ENCODE measurements at regions not wholly inside any gene's neighbourhood (a gene's known extent, or its start where the extent isn't known, plus 50 kb on each side); places are given as distances from the start of the nearest gene placed in this dataset.
"Not testable (repeated sequence)": the region's sequence is repeated elsewhere in the genome, so short reads cannot be mapped to it uniquely, and the experiment has no call there.

DNA sequence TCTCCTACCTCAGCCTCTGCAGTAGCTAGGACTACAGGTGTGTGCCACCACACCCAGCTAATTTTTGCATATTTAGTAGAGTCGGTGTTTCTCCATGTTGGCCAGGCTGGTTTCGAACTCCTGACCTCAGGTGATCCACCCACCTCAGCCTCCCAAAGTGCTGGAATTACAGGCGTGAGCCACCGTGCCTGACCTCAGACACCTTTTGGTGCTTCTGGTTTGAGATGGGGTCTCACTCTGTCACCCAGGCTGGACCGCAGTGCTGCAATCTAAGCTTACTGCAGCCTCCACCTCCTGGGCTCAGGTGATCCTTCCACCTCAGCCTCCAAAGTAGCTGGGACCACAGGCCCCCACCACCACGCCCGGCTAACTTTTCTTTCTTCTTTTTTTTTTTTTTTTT, 144.6 kb downstream of the OR4M2 start:
- H3K4me1 Mint-ChIP-seq, result peaks cover 22% of the 10 kb centered on the region
- H3K9me3 ChIP-seq (ENCODE audit: control insufficient read depth, low read length, poor library complexity, severe bottlenecking); DNase-seq; H3K36me3 Mint-ChIP-seq (ENCODE audit: low read depth); H3K4me3 Mint-ChIP-seq; ATAC-seq; H3K27ac Mint-ChIP-seq: not testable (repeated sequence)
- peaks cover 16% of the 10 kb centered on the region for H3K27me3 Mint-ChIP-seq

DNA sequence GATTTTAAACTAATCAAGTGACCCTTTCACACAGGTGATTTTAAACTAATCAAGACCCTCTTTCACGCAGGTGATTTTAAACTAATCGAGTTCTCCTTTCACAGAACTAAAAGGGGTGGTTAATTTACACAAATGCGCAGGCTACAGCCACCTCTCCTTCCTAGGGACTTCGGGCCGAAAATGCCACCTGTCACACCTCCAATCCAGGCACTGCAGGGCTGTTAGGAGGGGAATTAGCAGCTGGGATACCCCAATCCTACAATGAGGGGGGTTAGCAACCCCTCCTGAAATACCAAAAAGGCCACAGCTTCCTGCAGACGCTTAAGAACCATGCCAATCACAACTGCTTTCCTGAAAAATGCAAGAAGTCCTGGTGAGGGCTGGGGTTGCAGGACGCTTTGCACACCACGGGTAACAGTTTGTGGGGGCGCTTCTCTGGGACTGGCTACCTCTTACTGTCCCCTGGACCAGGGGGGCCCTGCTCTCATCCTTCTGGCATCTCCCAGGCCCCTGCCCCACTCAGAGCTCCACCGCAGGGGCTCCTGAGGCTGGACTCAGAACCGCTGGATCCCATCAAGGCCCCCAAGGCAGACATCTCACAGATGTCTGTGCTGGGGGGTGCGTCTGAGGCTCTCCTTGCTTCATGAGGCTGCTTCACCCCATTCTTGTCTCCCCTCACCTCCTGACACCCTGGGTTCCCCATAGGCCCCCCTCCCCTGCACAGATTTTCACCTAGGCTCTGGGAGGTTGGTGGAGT, 145.9 kb downstream of the OR4M2 start:
- H3K4me3 Mint-ChIP-seq, result no peak overlapping the region
- ATAC-seq, result no peak
- H3K9me3 ChIP-seq (ENCODE audit: control insufficient read depth, low read length, poor library complexity, severe bottlenecking), result no peaks in the 10 kb centered on the region
- DNase-seq, result no peak
- H3K36me3 Mint-ChIP-seq (ENCODE audit: low read depth), result peaks cover 2% of the 10 kb centered on the region
- no peak overlapping the region for H3K27ac Mint-ChIP-seq
- peaks cover 16% of the 10 kb centered on the region for H3K27me3 Mint-ChIP-seq
- peaks cover 19% of the 10 kb centered on the region for H3K4me1 Mint-ChIP-seq

DNA sequence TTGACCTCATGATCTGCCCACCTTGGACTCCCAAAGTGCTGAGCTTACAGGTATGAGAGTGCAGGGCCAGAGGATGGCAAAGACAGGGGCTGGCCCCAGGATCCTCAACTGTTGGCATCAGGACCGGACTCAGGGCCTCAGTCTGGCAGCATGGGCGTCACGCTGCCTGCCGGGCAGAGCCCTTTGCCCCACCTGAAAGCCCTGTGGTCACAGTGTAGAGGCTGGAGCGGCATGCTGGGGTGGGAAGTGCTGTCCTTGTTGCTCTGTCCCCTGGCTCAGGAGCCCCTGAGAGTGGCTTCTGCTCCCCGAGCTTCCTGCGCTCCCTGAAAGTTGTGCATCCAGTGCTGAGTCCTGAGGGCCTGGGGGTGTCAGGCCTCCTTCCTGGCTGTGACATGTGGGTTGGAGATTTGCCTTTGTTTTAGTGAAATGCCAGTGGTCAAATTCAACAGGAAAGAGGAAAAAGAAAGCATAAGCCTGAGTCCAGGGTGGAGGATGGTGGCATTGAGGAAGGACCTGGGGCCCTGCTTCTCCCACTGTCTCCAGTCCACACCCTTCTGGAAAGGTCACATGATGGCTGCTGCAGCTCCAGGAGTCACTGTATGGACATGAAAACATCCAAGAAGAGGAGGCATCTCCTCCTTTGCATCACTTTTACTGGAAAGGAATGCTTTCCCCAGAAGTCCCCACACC, 147.2 kb downstream of the OR4M2 start:
- no peak for DNase-seq
- Mint-ChIP-seq H3K27me3 (peaks cover 16% of the 10 kb centered on the region), H3K27ac (no peak overlapping the region), H3K4me1 (peaks cover 13% of the 10 kb centered on the region), H3K36me3 (ENCODE audit: low read depth) (peaks cover 2% of the 10 kb centered on the region), H3K4me3 (no peak overlapping the region)
- no peaks in the 10 kb centered on the region for H3K9me3 ChIP-seq (ENCODE audit: control insufficient read depth, low read length, poor library complexity, severe bottlenecking)
- no peak for ATAC-seq

DNA sequence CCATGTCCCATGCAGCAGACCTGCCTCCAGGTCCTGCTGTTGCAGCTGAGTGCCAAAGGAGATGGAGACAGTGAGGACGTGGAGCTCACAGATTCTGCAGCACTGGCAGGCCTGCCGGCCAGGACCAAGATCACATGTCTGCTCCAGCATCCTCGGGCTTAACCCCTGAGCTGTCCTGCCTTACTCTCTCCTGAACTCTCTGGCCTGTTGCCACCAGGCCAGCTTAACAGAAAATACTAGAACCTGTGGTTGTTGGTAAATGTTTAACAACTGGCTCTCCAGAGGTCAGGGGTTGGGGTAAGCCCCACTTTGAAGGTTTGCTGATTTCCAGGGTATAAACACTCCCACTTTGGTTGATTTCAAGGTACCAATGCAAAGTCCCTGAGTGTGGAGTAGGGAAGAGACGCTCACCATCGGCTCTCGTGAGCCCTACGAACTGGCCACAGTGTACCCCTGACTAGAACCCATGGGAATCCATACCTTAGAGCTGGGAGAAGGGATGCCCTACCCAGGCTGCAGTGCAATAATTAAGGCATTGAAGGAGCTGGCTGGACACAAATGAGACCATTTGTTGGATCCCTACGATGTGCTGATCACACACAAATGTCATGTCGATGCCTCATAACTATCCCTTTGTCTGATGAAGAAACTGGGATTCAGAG, 147.9 kb downstream of the OR4M2 start:
- H3K27ac Mint-ChIP-seq, result no peak overlapping the region
- peaks cover 9% of the 10 kb centered on the region for H3K4me1 Mint-ChIP-seq
- peaks cover 2% of the 10 kb centered on the region for H3K36me3 Mint-ChIP-seq (ENCODE audit: low read depth)
- no peaks in the 10 kb centered on the region for H3K9me3 ChIP-seq (ENCODE audit: control insufficient read depth, low read length, poor library complexity, severe bottlenecking)
- peaks cover 16% of the 10 kb centered on the region for H3K27me3 Mint-ChIP-seq
- ATAC-seq (no peak), DNase-seq (no peak)
- no peak overlapping the region for H3K4me3 Mint-ChIP-seq

DNA sequence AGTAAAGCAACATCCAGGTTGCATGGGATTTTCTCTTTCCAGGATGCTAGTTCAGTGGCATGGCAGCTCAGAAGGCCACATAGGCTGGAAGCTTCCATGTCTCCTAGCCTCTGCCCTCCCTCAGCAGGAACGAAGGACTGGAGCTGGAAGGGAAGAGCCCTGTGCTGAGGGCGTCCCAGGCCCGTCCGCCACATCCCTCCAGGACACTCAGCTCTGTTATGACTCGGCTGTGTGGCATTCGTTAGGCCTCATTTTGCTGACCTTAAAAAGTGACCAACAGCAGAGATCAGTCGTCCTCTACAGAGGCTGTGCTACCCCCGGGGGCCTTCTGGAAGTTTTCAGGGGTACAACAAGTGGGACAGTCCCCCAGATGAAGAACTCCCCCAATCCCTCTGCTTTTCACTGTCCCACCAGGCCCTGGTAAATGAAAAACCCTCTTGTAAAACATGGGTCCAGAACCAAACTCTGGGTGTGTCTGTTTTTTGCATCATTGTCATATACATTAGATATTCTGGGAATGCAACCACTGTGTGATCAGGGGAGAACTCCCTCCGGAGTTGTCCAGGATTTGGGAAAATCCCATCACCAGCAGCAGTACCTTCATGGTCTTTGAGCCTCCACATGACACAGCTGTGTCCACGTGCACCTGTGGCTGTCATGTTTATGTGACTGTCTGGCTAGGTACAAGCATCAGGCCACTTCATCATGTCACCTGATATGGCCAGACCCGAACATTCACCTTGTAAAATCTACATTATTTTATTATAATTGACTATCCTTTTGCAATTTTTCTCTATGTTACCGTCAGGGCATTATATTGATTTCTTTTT, 149.9 kb downstream of the OR4M2 start:
- H3K4me3 Mint-ChIP-seq, result no peak overlapping the region
- peaks cover 2% of the 10 kb centered on the region for H3K36me3 Mint-ChIP-seq (ENCODE audit: low read depth)
- no peaks in the 10 kb centered on the region for H3K9me3 ChIP-seq (ENCODE audit: control insufficient read depth, low read length, poor library complexity, severe bottlenecking)
- no peak for ATAC-seq
- no peak overlapping the region for H3K27ac Mint-ChIP-seq
- H3K27me3 Mint-ChIP-seq, result peaks cover 11% of the 10 kb centered on the region
- H3K4me1 Mint-ChIP-seq, result peaks cover 2% of the 10 kb centered on the region
- DNase-seq, result no peak

DNA sequence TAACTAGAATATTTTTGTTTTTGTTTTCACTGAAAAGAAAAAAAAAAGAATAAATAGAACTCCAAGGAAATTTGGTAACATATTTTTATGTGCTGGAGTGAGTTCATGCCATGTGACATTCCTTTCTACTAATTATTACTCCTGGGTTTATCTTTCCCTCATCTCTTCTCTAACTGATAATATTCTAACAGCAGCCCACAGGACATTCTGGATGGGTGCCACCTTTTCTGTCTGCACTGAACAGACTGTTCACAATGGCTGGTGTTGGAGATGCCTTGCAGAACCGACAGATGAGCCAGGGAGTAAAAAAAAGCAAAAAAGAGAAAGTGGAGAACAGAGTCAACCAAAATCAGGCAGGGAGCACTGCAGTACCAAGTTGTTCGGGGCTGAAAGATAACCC, 151.3 kb downstream of the OR4M2 start:
- peaks cover 4% of the 10 kb centered on the region for H3K4me1 Mint-ChIP-seq
- peaks cover 2% of the 10 kb centered on the region for H3K36me3 Mint-ChIP-seq (ENCODE audit: low read depth)
- H3K27ac Mint-ChIP-seq, result no peak overlapping the region
- H3K9me3 ChIP-seq (ENCODE audit: control insufficient read depth, low read length, poor library complexity, severe bottlenecking), result no peaks in the 10 kb centered on the region
- no peak overlapping the region for H3K4me3 Mint-ChIP-seq
- ATAC-seq (no peak), DNase-seq (no peak)
- H3K27me3 Mint-ChIP-seq, result peaks cover 10% of the 10 kb centered on the region

DNA sequence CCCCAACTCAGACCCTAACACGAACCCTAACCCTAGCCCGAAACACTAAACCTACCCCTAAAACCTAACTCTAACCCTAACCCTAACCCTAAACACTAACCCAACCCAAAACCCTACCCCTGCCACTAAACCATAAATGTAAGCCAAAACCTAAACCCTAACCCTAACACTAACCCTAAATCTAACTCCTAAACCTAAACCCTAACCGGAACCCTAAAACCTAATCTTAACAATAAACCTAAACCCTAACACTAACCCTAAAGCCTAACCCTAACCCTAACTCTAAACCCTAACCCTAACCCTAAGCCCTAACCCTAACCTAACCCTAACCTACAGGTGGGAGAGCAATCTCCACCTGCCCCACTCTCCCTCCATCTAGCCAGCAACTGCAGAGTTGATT, 152.3 kb downstream of the OR4M2 start:
- DNase-seq (no peak), ATAC-seq (no peak)
- no peak overlapping the region for H3K27ac Mint-ChIP-seq
- H3K36me3 Mint-ChIP-seq (ENCODE audit: low read depth), result peaks cover 2% of the 10 kb centered on the region
- peaks cover 4% of the 10 kb centered on the region for H3K4me1 Mint-ChIP-seq
- H3K9me3 ChIP-seq (ENCODE audit: control insufficient read depth, low read length, poor library complexity, severe bottlenecking), result no peaks in the 10 kb centered on the region
- H3K4me3 Mint-ChIP-seq, result no peak overlapping the region
- H3K27me3 Mint-ChIP-seq, result peaks cover 11% of the 10 kb centered on the region

DNA sequence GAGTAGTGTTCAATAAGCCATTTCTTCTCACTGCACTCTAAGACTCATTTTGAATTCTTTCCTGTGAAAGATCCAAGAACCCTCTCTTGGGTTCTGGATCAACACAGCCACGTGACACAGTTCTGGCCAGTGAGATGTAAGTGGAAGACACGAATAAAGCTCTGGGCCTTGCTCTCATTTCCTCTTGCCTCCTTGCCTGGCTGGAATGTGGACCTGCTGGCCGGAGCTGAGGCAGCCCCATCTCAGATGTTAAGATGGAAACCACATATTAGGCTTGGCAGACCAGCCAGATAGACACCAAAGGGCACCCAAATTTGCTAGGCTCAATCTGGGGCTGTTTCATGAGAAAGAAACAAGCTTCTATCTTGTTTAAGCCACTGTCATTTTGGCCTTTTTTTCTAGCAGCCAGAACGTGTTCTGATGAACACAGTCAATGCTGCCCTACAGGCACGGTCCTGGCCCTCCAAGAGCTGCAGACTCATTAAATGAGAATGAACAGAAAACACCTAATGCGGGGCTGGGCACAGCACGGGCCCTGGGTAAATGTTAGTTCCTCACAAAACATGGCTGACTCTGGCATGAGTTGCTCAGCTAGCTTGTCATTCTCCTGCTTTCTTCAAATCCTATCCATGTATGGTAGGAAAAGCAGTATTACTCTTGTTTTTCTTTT, 155.1 kb downstream of the OR4M2 start:
- H3K9me3 ChIP-seq (ENCODE audit: control insufficient read depth, low read length, poor library complexity, severe bottlenecking); H3K4me1 Mint-ChIP-seq; H3K4me3 Mint-ChIP-seq; H3K27ac Mint-ChIP-seq; ATAC-seq; DNase-seq; H3K36me3 Mint-ChIP-seq (ENCODE audit: low read depth): not testable (repeated sequence)
- H3K27me3 Mint-ChIP-seq, result peaks cover 18% of the 10 kb centered on the region

DNA sequence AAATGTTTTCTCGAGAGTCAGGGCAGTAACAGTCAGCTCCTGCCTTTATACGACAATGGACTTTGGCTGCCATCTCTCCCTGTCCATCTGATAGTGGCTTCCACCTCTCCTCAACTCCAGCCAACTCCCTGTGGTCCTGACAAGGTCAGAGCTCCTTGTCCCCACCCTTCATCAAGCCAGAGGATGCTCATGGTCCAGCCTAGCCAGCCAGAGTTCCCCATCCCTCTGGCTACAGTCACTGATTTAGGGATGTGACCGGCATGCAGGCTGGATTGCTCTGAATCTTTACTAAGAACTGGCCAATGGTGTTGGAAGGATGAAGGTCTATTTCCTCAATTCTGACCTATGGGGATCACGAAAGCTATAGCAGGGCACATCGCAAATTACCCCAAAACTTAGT, 156.1 kb downstream of the OR4M2 start:
- Mint-ChIP-seq H3K36me3 (ENCODE audit: low read depth) (no peaks in the 10 kb centered on the region), H3K27ac (no peak overlapping the region), H3K27me3 (peaks cover 28% of the 10 kb centered on the region), H3K4me1 (peaks cover 2% of the 10 kb centered on the region), H3K4me3 (no peak overlapping the region)
- no peak for DNase-seq
- H3K9me3 ChIP-seq (ENCODE audit: control insufficient read depth, low read length, poor library complexity, severe bottlenecking), result no peaks in the 10 kb centered on the region
- ATAC-seq, result no peak

DNA sequence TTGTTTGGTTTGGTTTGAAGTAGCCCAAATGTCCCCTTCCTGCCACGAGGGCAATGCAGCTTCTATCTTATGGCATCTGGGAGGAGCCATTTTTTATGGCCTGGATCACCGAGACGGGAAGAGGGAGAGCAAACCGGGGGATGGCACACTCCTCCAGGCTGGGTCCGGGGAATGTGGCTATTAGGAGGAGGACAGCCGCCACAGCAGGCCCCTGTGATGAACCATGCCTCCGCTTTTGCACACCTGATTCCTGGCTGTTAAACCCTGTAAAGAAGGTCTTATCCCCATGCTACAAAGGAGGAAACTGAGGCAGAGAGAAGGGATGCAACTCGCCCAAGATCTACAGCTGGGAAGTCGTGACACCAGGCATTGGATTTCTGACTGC, 157.6 kb downstream of the OR4M2 start:
- Mint-ChIP-seq H3K27ac (no peak overlapping the region), H3K4me1 (peaks cover 2% of the 10 kb centered on the region), H3K36me3 (ENCODE audit: low read depth) (no peaks in the 10 kb centered on the region), H3K4me3 (no peak overlapping the region), H3K27me3 (peaks cover 29% of the 10 kb centered on the region)
- ATAC-seq (no peak), DNase-seq (no peak)
- H3K9me3 ChIP-seq (ENCODE audit: control insufficient read depth, low read length, poor library complexity, severe bottlenecking), result no peaks in the 10 kb centered on the region

DNA sequence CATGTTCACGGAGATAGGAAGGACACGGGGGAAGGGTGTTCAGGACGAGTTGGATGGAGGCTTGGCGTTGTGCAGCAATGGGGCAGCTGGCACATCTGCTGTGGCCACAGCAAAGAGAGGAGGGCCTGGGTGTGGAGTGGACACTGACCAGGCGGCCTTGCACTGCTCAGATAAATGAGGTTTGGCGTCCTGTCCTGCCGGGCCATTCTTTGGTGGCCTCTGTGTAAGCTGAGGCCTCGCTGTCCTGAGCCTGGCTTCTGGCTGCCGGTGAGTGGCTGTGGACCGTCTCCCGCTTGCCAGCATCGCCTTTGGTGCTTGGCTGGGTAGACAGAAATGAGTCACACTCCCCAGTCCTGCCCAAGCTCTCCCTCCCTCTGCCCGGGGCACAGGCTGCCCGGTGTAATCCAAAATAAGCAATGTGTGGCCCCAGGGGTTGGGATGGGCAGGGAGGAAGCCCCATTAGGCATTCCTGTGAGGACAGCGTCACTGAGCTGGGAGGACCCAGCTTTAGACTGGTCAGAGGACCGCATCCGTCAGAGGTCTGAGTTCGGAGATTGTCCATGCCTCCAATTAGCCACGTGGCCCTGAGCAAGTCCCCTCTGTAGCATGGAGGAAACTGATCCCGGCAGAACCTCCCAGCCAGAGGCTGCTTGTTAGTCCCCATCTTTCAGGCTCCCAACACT, 158.1 kb downstream of the OR4M2 start:
- H3K27me3 Mint-ChIP-seq, result peaks cover 29% of the 10 kb centered on the region
- not testable (repeated sequence) for DNase-seq; H3K9me3 ChIP-seq (ENCODE audit: control insufficient read depth, low read length, poor library complexity, severe bottlenecking); H3K4me3 Mint-ChIP-seq; ATAC-seq; H3K4me1 Mint-ChIP-seq; H3K27ac Mint-ChIP-seq; H3K36me3 Mint-ChIP-seq (ENCODE audit: low read depth)

Measured in T-helper 17 cell (primary cell).